ENCODE measurements at regions not wholly inside any gene's neighbourhood (a gene's known extent, or its start where the extent isn't known, plus 50 kb on each side); places are given as distances from the start of the nearest gene placed in this dataset.

DNA sequence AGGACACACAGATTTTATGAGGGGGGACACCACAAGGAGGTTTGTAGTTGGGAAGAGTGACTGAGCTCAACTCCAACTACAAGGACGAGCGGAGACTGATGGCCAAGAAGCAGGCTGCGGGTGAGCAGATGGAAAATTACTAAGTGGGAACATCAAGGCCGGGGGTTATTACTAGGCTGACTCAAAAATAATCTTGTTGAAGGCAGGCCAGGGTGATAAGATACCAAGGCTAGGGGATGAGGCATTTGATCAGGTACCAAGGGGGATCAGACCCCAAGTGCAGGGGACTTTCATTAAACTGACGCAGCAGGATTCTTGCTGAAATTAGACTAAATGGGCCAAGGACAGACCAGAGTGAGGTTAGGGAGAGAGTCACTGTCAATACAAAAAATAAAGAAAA, 119.4 kb upstream of the SORBS2 start:
- no peak for FAIRE-seq

GRCh38 chr4:185931986-185932385, 120.0 kb upstream of the SORBS2 start:
- FAIRE-seq = no peak

- FAIRE-seq = no peak
These were observed 120.5 kb upstream of the SORBS2 start for GRCh38 chr4:185932491-185932890.

GRCh38 chr4:185933078-185933581, 121.1 kb upstream of the SORBS2 start:
- peak; percentile 78 for FAIRE-seq

- no peak for FAIRE-seq
These were observed 124.8 kb upstream of the SORBS2 start for GRCh38 chr4:185936650-185937376.

DNA sequence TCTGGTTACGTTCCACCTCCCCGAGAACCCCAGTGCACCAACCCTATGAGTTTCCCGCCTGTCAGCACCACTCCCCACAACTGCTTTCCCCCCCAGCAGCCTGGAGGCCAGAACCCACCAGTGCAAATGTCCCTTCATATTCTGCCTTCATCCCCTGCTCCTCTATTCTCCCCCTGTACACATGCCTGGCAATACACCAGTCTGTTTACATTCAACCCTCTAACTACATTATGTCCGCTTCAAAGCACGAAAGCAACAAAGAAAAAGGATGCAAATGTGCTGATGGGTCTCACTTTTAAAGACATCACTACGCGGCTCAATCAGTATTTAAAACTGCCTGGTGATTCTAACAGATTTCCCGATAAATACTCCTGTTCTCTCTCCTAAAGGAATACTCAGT, 126.7 kb upstream of the SORBS2 start:
- no peak for FAIRE-seq

GRCh38 chr4:185941461-185941860, 127.5 kb upstream of the TLR3 start:
- no peak for FAIRE-seq

GRCh38 chr4:185945252-185945651, 123.7 kb upstream of the TLR3 start:
- FAIRE-seq = no peak

GRCh38 chr4:185945906-185946305, 123.0 kb upstream of the TLR3 start:
- FAIRE-seq = no peak

DNA sequence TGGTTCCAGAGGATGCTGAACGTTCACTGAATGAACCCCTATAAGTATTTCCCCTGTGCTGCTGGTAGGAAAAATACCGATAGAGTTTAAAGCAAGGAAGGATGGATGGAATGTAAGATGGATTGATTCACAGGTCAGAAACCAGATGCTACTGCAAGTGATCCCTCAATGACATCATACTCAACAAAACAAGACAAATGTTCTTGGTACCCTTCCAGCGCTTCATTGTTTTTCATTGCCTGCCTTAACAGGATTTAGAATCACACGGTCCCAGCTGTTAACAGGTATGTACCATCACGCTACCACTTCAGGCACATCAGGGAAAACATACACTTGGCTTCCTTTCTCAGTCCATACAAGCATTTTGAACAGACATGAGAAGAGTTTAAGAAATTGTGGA, 118.1 kb upstream of the TLR3 start:
- no peak for FAIRE-seq

- no peak for FAIRE-seq
These were observed 113.7 kb upstream of the TLR3 start for GRCh38 chr4:185955151-185955770.

- no peak for FAIRE-seq
These were observed 113.0 kb upstream of the TLR3 start for GRCh38 chr4:185955826-185956543.

DNA sequence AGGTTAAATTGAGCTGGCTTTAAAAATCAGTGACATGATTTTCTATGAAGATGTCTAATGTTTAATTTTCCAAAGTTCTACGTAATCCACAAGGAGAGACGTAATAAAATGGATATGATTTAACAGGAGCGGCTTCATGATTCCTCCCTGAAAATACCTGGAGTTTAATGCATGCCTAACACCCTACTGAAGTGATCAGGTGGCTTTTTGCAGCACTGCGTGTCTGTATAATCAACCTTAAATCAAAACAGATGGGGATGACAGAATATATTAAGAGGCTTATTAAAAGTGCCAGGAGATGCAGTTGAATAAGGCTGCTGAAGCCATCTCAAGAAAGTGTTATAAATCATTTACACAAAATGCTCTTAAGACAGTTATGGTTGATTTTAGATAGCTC, 112.4 kb upstream of the TLR3 start:
- FAIRE-seq = no peak

- FAIRE-seq = no peak
These were observed 110.7 kb upstream of the TLR3 start for GRCh38 chr4:185958094-185958747.

DNA sequence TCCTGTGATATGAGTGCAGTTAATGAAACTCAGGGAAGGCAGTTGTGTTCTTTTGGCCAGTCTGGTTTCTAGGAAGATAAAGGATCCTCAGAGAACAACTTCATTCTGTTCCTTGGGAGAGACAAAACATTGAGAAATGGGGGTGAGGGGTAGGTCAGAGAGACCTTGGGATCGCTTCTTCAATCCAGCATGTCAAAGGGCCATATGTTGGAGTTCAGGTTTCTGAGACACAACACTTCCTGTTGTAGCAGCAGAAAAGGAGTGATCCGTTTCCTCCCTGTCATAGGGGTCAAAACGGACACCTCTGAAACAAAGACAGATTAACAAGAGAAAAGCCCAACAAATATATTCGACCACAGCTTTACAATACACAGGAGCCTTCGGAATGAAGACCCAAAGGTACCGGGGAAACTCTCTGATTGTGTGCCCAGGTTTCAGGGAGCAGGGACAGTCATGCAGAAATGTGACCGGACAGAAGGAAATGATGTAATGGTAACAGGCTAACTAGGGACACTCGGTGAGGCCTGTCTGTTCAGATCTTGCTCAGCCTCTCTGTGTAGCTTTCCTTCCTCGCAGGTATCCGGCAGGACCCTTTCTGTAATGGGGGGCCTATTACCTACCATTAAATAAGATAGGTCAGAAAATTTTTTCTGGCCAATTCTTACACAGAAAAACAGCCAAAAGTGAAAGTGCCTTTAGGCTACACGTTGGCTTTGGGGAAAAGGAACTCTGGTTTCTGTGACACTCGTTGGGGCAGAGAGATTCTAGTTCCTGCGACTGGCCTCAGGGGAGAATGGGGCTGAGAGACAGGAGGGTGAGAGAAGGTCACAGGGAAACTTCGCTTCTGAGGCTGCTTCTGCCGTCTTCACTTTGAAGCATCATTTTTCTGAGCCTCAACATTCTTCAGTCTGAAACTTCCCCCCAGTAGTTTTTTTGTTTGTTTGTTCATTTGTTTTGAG, 103.3 kb upstream of the TLR3 start:
- FAIRE-seq = no peak

DNA sequence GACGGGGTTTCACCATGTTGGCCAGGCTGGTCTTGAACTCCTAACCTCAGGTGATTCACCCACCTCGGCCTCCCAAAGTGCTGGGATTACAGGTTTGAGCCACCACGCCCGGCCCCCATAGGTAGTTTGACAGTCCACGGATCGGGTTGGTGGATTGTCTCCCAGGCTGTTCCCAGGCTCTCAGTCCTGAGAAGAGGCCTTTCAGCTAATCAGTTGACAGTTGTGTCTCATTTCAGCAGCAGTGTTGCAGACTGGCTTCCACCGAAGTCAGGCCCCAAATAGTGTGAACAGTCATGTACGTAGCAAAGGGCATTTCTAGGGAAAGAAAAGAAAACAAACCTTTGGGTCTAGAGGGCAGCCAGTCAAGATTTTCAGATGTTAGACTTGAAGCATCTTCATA, 102.4 kb upstream of the TLR3 start:
- FAIRE-seq = no peak

- FAIRE-seq = no peak
These were observed 101.8 kb upstream of the TLR3 start for GRCh38 chr4:185966997-185967775.

GRCh38 chr4:185969657-185970056, 99.3 kb upstream of the TLR3 start:
- no peak for FAIRE-seq

DNA sequence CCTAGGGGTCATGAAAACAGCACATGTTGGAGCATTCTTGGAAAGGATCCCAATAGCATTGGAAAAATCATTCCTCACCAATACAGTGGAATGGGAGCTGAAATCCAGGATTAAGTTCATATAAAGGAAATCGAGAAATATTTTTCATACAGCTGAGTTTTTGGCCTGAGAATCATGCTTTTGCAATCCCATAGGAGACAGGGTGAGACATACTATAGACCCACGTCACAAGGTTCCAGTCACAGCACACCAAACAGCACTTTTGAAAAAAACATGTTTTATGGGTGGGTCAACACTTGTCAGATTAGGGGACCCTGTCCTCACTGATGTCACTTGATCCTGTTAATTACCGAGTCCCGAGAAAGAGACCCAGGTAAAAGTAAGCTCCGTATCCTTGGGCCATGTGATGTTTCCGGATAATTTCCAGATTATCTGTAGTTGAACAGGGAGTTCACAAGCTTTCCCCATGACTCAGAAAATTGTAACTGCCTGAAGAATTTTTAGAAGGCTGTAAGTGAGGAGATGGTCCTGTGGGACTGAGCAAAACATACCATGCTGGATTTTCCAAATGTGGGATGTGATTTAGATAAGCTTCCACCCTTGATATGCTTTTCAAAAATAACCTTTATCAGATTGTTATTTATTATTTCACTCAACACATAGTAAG, 80.9 kb upstream of the TLR3 start:
- FAIRE-seq = no peak

- no peak for FAIRE-seq
These were observed 77.2 kb upstream of the TLR3 start for GRCh38 chr4:185991770-185992169.

- no peak for FAIRE-seq
These were observed 76.4 kb upstream of the TLR3 start for GRCh38 chr4:185992585-185992984.

Measured in TTC549 (cell line).